Hepatocyte (in vitro differentiated cells): ENCODE measurements at regions not wholly inside any gene's neighbourhood (a gene's known extent, or its start where the extent isn't known, plus 50 kb on each side); places are given as distances from the start of the nearest gene placed in this dataset.

ENCODE experiments used
- DNase-seq: peaks from one replicate; pipeline ENCODE4 v3.0.0-alpha.2; 2016; ENCODE audit warnings: low spot score
- H2AFZ ChIP-seq: fragments of 200-600 bp; sonication (generic); 2 replicates; pipeline ENCODE4 v1.6.0; 2016; ENCODE audit warnings: antibody characterized with exemption, mild to moderate bottlenecking
- H3K27ac ChIP-seq: fragments of 200-600 bp; sonication (generic); 2 replicates; pipeline ENCODE4 v1.5.1; 2016; ENCODE audit warnings: mild to moderate bottlenecking
- H3K27me3 ChIP-seq: fragments of 200-600 bp; sonication (generic); 2 replicates; pipeline ENCODE4 v1.6.1; 2016
- H3K36me3 ChIP-seq: fragments of 200-600 bp; sonication (generic); replicated peaks from 2 replicates; pipeline ENCODE4 v1.5.1; 2016; ENCODE audit warnings: low read depth; ENCODE audit not compliant: insufficient read depth
- H3K4me1 ChIP-seq: fragments of 200-600 bp; sonication (generic); 2 replicates; pipeline ENCODE4 v1.5.1; 2016; ENCODE audit warnings: mild to moderate bottlenecking, moderate library complexity; ENCODE audit not compliant: insufficient read depth
- H3K4me2 ChIP-seq: fragments of 200-600 bp; sonication (generic); 2 replicates; pipeline ENCODE4 v1.6.0; 2016
- H3K4me3 ChIP-seq: fragments of 200-600 bp; sonication (generic); 2 replicates; pipeline ENCODE4 v1.5.1; 2016; ENCODE audit warnings: mild to moderate bottlenecking
- H3K79me2 ChIP-seq: fragments of 200-600 bp; sonication (generic); 2 replicates; pipeline ENCODE4 v1.6.0; 2017; ENCODE audit warnings: mild to moderate bottlenecking
- H3K9me2 ChIP-seq: fragments of 200-600 bp; sonication (generic); replicated peaks from 2 replicates; pipeline ENCODE4 v1.6.0; 2017; ENCODE audit warnings: mild to moderate bottlenecking; ENCODE audit not compliant: insufficient read depth
- H3K9me3 ChIP-seq: fragments of 200-600 bp; sonication (generic); 2 replicates; pipeline ENCODE4 v1.5.1; 2016; ENCODE audit warnings: low read depth, mild to moderate bottlenecking
- H4K20me1 ChIP-seq: fragments of 200-600 bp; sonication (generic); 2 replicates; pipeline ENCODE4 v1.6.0; 2016; ENCODE audit warnings: mild to moderate bottlenecking; ENCODE audit not compliant: insufficient read depth, poor library complexity, severe bottlenecking
- CTCF ChIP-seq: fragments of 200-600 bp; sonication (generic); IDR thresholded peaks from 2 replicates; pipeline ENCODE4 v1.5.1; 2016; ENCODE audit warnings: antibody characterized with exemption, mild to moderate bottlenecking; ENCODE audit not compliant: poor library complexity
- EZH2 ChIP-seq: fragments of 200-600 bp; sonication (generic); IDR thresholded peaks from 2 replicates; pipeline ENCODE4 v1.6.1; 2016; ENCODE audit warnings: antibody characterized with exemption, mild to moderate bottlenecking, borderline replicate concordance
- EZH2phosphoT487 ChIP-seq: fragments of 200-600 bp; sonication (generic); IDR thresholded peaks from one replicate; pipeline ENCODE4 v1.6.1; 2018; ENCODE audit warnings: antibody characterized with exemption, mild to moderate bottlenecking, low read depth, moderate library complexity; ENCODE audit not compliant: unreplicated experiment, severe bottlenecking
- WGBS: methylation state at CpG from one replicate; pipeline ENCODE4 v1.1.6; 2016; ENCODE audit warnings: low lambda C conversion rate; ENCODE audit errors: missing lambda C conversion rate; 5-methylcytosine and 5-hydroxymethylcytosine counted together

DNA sequence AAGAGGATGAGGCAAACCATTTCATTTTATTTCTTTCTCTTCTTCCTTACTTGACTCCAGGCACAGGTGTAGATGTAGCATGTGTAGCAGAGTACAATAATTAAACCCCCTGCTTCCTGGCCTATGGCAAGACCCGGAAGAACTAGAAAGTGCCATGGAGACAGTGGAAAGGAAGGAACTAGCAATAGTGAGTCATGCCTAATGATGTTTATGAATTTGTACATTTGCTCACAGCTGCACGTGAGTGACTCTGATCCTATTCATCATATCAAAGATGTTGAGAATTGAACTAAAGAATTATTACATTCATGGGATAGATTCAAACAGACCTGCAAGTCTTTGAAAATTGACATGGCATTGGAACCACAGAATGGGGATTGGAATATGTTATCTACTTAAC lies 2233.9 kb upstream of the TENM3 start:
- no peaks in the 10 kb centered on the region for H3K9me3 ChIP-seq
- WGBS: 69% methylated on average over 2 of the region's 2 CpGs
- no peak overlapping the region for H3K4me2 ChIP-seq
- H3K79me2 ChIP-seq: no peaks in the 10 kb centered on the region
- H3K9me2 ChIP-seq: no peaks in the 10 kb centered on the region
- H3K36me3 ChIP-seq: no peaks in the 10 kb centered on the region
- H3K4me1 ChIP-seq: no peaks in the 10 kb centered on the region
- no peak overlapping the region for H2AFZ ChIP-seq
- no peak for DNase-seq
- no peaks in the 10 kb centered on the region for H3K27me3 ChIP-seq
- TF ChIP-seq EZH2phosphoT487 (no peak), CTCF (no peak), EZH2 (no peak)
- H3K4me3 ChIP-seq: no peak overlapping the region
- no peaks in the 10 kb centered on the region for H4K20me1 ChIP-seq
- H3K27ac ChIP-seq: no peak overlapping the region

GRCh38 chr4:180028682-180029081 lies 2214.5 kb upstream of the TENM3 start:
- WGBS: 50% methylated on average over 8 of the region's 8 CpGs
- DNase-seq: peak; percentile 77
- Histone ChIP-seq H3K9me2 (no peaks in the 10 kb centered on the region), H3K4me3 (no peak overlapping the region), H2AFZ (no peak overlapping the region), H3K4me2 (no peak overlapping the region), H3K79me2 (no peaks in the 10 kb centered on the region), H3K36me3 (no peaks in the 10 kb centered on the region), H4K20me1 (no peaks in the 10 kb centered on the region), H3K4me1 (no peaks in the 10 kb centered on the region), H3K27me3 (no peaks in the 10 kb centered on the region), H3K9me3 (no peaks in the 10 kb centered on the region), H3K27ac (no peak overlapping the region)
- TF ChIP-seq EZH2phosphoT487 (no peak), CTCF (peak; percentile 59)

GRCh38 chr4:180031330-180031729 lies 2211.9 kb upstream of the TENM3 start:
- WGBS: 81% methylated on average over 1 of the region's 1 CpG
- Histone ChIP-seq H3K27me3 (peaks cover 5% of the 10 kb centered on the region), H2AFZ (no peak overlapping the region), H3K4me2 (no peak overlapping the region), H3K9me3 (no peaks in the 10 kb centered on the region), H3K4me3 (no peak overlapping the region), H3K36me3 (no peaks in the 10 kb centered on the region), H4K20me1 (no peaks in the 10 kb centered on the region), H3K9me2 (no peaks in the 10 kb centered on the region), H3K27ac (no peak overlapping the region), H3K4me1 (no peaks in the 10 kb centered on the region), H3K79me2 (no peaks in the 10 kb centered on the region)
- TF ChIP-seq EZH2phosphoT487: no peak
- no peak for TF ChIP-seq EZH2
- TF ChIP-seq CTCF: no peak
- DNase-seq: no peak

DNA sequence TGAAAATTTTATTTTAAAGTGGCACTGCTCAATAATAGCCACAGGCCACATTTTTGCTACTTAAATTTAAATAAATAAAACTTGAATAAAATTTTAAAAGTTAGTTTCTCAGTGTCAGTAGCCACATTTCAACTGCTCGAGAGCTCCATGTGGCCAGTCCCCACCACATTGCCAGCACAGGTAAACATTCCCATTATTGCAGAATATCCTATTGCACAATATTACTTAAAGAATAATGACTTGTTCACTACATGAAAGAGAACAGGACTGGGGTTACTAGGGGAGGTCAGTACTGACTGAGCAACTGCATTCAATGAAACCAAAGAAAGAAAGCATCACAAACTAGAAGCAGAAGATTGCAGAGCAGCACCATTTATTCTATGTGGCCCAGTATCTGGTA lies 2201.6 kb upstream of the TENM3 start:
- no peak overlapping the region for H3K4me3 ChIP-seq
- no peaks in the 10 kb centered on the region for H3K9me3 ChIP-seq
- H4K20me1 ChIP-seq: no peaks in the 10 kb centered on the region
- no peaks in the 10 kb centered on the region for H3K4me1 ChIP-seq
- H2AFZ ChIP-seq: no peak overlapping the region
- 71% methylated on average over 1 of the region's 1 CpG for WGBS
- TF ChIP-seq CTCF (no peak), EZH2phosphoT487 (no peak), EZH2 (no peak)
- H3K4me2 ChIP-seq: no peak overlapping the region
- H3K27me3 ChIP-seq: no peaks in the 10 kb centered on the region
- no peaks in the 10 kb centered on the region for H3K79me2 ChIP-seq
- DNase-seq: no peak
- H3K36me3 ChIP-seq: no peaks in the 10 kb centered on the region
- no peak overlapping the region for H3K27ac ChIP-seq
- H3K9me2 ChIP-seq: no peaks in the 10 kb centered on the region
